IPS DF 6.9 (cell line): ENCODE measurements at regions not wholly inside any gene's neighbourhood (a gene's known extent, or its start where the extent isn't known, plus 50 kb on each side); places are given as distances from the start of the nearest gene placed in this dataset.

Experiments
- DNase-seq: peaks from one replicate; pipeline ENCODE4 v3.0.0-alpha.2; 2013; ENCODE audit warnings: low read depth, low spot score
- H3K27ac ChIP-seq: one replicate; pipeline ENCODE4 v1.5.1; 2013; ENCODE audit warnings: low read length, control low read depth
- H3K27me3 ChIP-seq: 2 replicates; pipeline ENCODE4 v1.6.1; 2013; ENCODE audit warnings: mild to moderate bottlenecking, low read length; ENCODE audit not compliant: control insufficient read depth, insufficient read depth
- H3K36me3 ChIP-seq: 2 replicates; pipeline ENCODE4 v1.6.1; 2013; ENCODE audit warnings: low read length; ENCODE audit not compliant: control insufficient read depth, insufficient read depth
- H3K4me1 ChIP-seq: 2 replicates; pipeline ENCODE4 v1.6.1; 2013; ENCODE audit warnings: low read length; ENCODE audit not compliant: control insufficient read depth, insufficient read depth
- H3K4me3 ChIP-seq: 2 replicates; pipeline ENCODE4 v1.5.1; 2013; ENCODE audit warnings: mild to moderate bottlenecking, low read length
- H3K9me3 ChIP-seq: 2 replicates; pipeline ENCODE4 v1.6.1; 2013; ENCODE audit warnings: low read length, inconsistent platforms; ENCODE audit not compliant: control insufficient read depth, insufficient read depth
- WGBS: extraction: QIAGEN DNeasy Blood & Tissue Kit; methylation state at CpG from one replicate; pipeline ENCODE4 v1.1.7; 2013; ENCODE audit warnings: mixed read lengths, missing lambda C conversion rate; ENCODE audit not compliant: insufficient read length, insufficient coverage; 5-methylcytosine and 5-hydroxymethylcytosine counted together

DNA sequence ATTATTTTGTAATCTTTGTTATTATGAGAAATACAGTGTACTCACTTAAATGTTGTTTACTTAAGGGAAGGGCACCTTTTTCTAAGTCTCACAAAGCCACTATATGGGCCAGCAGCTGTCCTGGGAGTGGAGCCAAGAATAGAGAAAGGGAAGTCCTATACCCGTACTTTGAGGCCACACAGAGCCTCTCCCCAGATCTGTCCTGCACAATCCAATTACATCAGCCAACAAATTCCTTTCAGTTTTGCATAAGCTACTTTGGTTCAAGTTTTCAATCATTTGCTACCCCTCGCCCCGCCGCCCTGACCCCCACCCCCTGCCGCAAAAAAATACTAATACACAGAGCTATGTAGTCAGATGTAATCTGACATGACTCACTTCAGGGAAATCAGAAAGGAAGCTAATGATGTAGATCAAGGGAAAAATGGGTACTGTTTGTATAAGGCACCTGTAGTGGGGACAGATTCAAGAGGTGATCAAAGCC is 297.4 kb upstream of the NEBL start:
- Histone ChIP-seq H3K27me3 (no peaks in the 10 kb centered on the region), H3K4me1 (no peaks in the 10 kb centered on the region; the same call in 1 of the 2 replicates), H3K4me3 (no peak overlapping the region), H3K9me3 (no peaks in the 10 kb centered on the region; the same call in 1 of the 2 replicates), H3K27ac (no peak overlapping the region), H3K36me3 (no peaks in the 10 kb centered on the region)
- no CpG with 5 or more reads among the region's 5 CpGs for WGBS
- DNase-seq: no peak

DNA sequence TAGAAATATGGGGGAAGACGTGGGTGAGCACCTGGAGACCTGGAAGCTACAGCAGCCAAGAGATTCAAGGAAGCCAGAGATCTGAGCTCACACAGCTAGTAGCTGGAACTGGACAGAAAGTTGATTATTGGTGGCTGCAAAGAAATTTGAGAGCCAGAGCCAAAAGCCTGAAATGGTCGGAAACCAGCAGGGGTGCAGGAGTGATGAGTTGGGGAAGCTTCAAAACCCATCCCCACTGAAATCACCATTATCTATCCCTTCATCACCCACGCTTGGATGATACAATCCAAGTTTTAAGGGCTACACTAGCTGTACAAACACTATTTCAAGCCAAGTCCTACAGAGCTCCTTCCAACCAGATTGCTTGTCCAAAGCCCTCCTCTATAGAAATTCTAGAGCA is 296.1 kb upstream of the NEBL start:
- Histone ChIP-seq H3K9me3 (no peaks in the 10 kb centered on the region; the same call in 1 of the 2 replicates), H3K36me3 (no peaks in the 10 kb centered on the region), H3K27me3 (no peaks in the 10 kb centered on the region), H3K27ac (no peak overlapping the region), H3K4me3 (no peak overlapping the region), H3K4me1 (no peaks in the 10 kb centered on the region; the same call in 1 of the 2 replicates)
- no peak for DNase-seq
- WGBS: no CpG with 5 or more reads among the region's 3 CpGs

- no peak overlapping the region for H3K4me3 ChIP-seq
- no peak overlapping the region for H3K27ac ChIP-seq
- H3K27me3 ChIP-seq: no peaks in the 10 kb centered on the region
- no peak for DNase-seq
- no peaks in the 10 kb centered on the region for H3K36me3 ChIP-seq
- H3K9me3 ChIP-seq: no peaks in the 10 kb centered on the region; the same call in 1 of the 2 replicates
- no peaks in the 10 kb centered on the region; the same call in 1 of the 2 replicates for H3K4me1 ChIP-seq
- WGBS: no CpG with 5 or more reads among the region's 2 CpGs
These were observed 294.4 kb upstream of the NEBL start for GRCh38 chr10:21191512-21191911.

GRCh38 chr10:21184984-21185383 is 287.9 kb upstream of the NEBL start:
- H3K27ac ChIP-seq: no peak overlapping the region
- H3K9me3 ChIP-seq: no peaks in the 10 kb centered on the region
- H3K4me1 ChIP-seq: no peaks in the 10 kb centered on the region
- no peaks in the 10 kb centered on the region for H3K36me3 ChIP-seq
- H3K4me3 ChIP-seq: no peak overlapping the region
- WGBS: no CpG with 5 or more reads among the region's 2 CpGs
- H3K27me3 ChIP-seq: no peaks in the 10 kb centered on the region
- DNase-seq: no peak

GRCh38 chr10:21184216-21184615 is 287.1 kb upstream of the NEBL start:
- WGBS: no CpG with 5 or more reads among the region's 2 CpGs

DNA sequence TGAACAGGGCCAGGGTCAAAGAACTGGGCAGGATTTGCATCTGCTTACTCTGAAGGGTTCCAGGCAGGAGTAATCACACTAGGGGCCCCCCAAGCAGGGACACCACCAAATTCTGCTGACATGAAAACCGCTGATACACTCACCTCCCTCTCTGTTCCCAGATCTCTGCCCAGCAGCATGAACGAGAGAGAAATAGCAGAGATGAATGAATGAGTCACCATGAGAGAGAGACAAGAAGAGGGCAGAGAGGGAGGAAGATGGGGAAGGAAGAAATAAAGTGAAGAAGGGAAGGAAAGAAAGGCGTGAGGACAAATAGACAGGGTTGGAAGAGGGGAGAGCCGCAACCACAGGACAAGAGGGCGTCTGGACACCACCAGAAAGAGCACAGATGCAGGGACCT is 285.9 kb upstream of the NEBL start:
- H3K4me3 ChIP-seq: no peak overlapping the region
- H3K27me3 ChIP-seq: no peaks in the 10 kb centered on the region
- no peak overlapping the region for H3K27ac ChIP-seq
- 100% methylated on average over 1 of the region's 5 CpGs for WGBS
- H3K4me1 ChIP-seq: no peaks in the 10 kb centered on the region
- no peaks in the 10 kb centered on the region for H3K36me3 ChIP-seq
- H3K9me3 ChIP-seq: no peaks in the 10 kb centered on the region
- DNase-seq: no peak

More at GRCh38 chr10:21184216-21184615, 287.1 kb upstream of the NEBL start:
- Histone ChIP-seq H3K27ac (no peak overlapping the region), H3K36me3 (no peaks in the 10 kb centered on the region), H3K9me3 (no peaks in the 10 kb centered on the region), H3K4me3 (no peak overlapping the region), H3K27me3 (no peaks in the 10 kb centered on the region), H3K4me1 (no peaks in the 10 kb centered on the region)
- DNase-seq: no peak

DNA sequence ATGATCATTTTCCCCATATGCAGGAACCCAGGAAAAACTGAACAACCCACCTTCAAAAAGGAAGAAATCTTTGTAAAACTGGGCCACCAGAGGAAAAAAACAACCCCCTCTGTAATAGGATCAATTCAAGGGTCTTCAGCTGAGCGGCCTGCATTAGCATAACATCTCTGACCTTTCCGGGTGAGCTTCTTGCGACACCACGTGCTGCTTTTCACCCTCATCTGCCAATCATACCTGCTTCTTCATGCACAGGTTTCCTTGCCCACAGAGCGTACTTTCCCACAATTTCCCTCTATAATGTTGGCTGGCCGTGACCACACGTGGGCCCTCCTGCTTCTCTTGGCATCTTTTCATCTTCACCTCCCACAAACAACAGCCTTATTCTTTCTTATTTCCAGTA is 284.3 kb upstream of the NEBL start:
- H3K4me3 ChIP-seq: no peak overlapping the region
- DNase-seq: no peak
- WGBS: no CpG with 5 or more reads among the region's 7 CpGs
- no peaks in the 10 kb centered on the region for H3K27me3 ChIP-seq
- no peak overlapping the region for H3K27ac ChIP-seq
- no peaks in the 10 kb centered on the region for H3K36me3 ChIP-seq
- H3K4me1 ChIP-seq: no peaks in the 10 kb centered on the region
- no peaks in the 10 kb centered on the region for H3K9me3 ChIP-seq

GRCh38 chr10:21180604-21181003 is 283.5 kb upstream of the NEBL start:
- H3K27me3 ChIP-seq: no peaks in the 10 kb centered on the region; the same call in 1 of the 2 replicates
- H3K4me3 ChIP-seq: no peak overlapping the region
- no peak overlapping the region for H3K27ac ChIP-seq
- H3K36me3 ChIP-seq: no peaks in the 10 kb centered on the region
- DNase-seq: no peak
- H3K4me1 ChIP-seq: no peaks in the 10 kb centered on the region
- no peaks in the 10 kb centered on the region for H3K9me3 ChIP-seq

DNA sequence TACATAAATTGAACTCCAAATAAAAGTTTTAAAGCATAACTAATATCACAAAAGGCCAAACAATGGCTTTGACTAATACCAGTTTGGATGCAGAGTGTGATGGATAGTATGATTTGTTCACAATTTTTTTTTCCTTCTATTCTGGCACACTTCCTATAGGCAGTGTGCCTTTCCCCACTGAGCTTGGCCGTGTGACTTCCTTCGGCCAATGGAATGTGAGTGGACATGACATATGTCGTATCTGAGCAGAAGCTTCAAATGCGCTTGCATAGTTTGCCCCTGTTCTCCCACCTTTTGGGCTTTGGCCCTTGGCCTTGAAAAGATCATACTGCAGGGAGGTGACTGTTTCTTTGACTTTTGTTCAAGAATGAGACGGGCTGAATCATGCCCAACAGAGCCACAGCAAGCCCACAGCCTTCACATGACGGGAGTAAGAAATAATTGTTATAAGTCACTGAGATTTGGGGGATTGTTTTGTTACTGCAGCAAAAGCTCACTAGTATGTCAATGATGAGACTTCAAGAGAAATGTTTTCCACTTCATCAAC is 279.9 kb upstream of the NEBL start:
- no peak for DNase-seq
- no CpG with 5 or more reads among the region's 6 CpGs for WGBS
- peaks cover 2% of the 10 kb centered on the region; the same call in 1 of the 2 replicates for H3K27me3 ChIP-seq

GRCh38 chr10:21175797-21176196 is 278.7 kb upstream of the NEBL start:
- Histone ChIP-seq H3K4me3 (no peak overlapping the region), H3K4me1 (peaks cover 2% of the 10 kb centered on the region; the same call in 1 of the 2 replicates), H3K27ac (no peak overlapping the region), H3K27me3 (peaks cover 2% of the 10 kb centered on the region; the same call in 1 of the 2 replicates), H3K36me3 (no peaks in the 10 kb centered on the region), H3K9me3 (no peaks in the 10 kb centered on the region)
- no peak for DNase-seq
- no CpG with 5 or more reads among the region's 4 CpGs for WGBS

More for the DNA sequence above, 279.9 kb upstream of the NEBL start:
- H3K9me3 ChIP-seq: no peaks in the 10 kb centered on the region
- no peak overlapping the region for H3K4me3 ChIP-seq
- H3K4me1 ChIP-seq: peaks cover 2% of the 10 kb centered on the region; the same call in 1 of the 2 replicates
- H3K36me3 ChIP-seq: no peaks in the 10 kb centered on the region
- no peak overlapping the region for H3K27ac ChIP-seq
